Activated naive CD8-positive, alpha-beta T cell (primary cell): ENCODE measurements at regions not wholly inside any gene's neighbourhood (a gene's known extent, or its start where the extent isn't known, plus 50 kb on each side); places are given as distances from the start of the nearest gene placed in this dataset.

Source experiments
- H3K27ac Mint-ChIP-seq: one replicate; pipeline ENCODE4 v1.8.0; 2021; ENCODE audit warnings: mixed read lengths
- H3K27me3 Mint-ChIP-seq: one replicate; pipeline ENCODE4 v1.8.0; 2021; ENCODE audit warnings: mixed read lengths
- H3K36me3 Mint-ChIP-seq: one replicate; pipeline ENCODE4 v1.8.0; 2021; ENCODE audit warnings: mixed read lengths
- H3K4me1 Mint-ChIP-seq: one replicate; pipeline ENCODE4 v1.8.0; 2021; ENCODE audit warnings: low read depth, mixed read lengths
- H3K4me3 Mint-ChIP-seq: one replicate; pipeline ENCODE4 v1.8.0; 2021; ENCODE audit warnings: mild to moderate bottlenecking, mixed read lengths
- H3K9me3 Mint-ChIP-seq: one replicate; pipeline ENCODE4 v1.8.0; 2021; ENCODE audit warnings: low read depth, mixed read lengths

DNA sequence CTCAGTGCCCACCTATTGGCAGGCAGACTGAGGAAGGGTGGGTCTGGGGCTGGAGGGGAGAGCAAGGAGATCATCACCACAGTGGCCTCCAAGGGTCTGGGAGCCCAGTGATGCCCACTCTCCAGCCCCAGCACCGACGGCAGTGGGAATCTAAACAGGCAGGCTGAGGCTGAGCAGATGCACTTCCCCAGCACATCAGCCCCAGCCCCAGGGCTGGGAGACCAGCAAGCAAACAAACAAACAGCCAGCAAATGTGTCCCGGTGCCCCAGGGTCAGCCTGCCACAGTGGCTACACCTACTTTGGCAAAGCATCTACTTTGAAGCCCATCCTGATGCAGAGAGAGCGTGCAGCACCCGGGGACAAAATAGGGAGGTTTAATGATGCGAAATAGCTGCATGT, 216.3 kb upstream of the ZC3H12A start:
- Mint-ChIP-seq H3K27me3 (peaks cover 41% of the 10 kb centered on the region), H3K4me3 (no peak overlapping the region), H3K9me3 (no peaks in the 10 kb centered on the region), H3K36me3 (no peaks in the 10 kb centered on the region), H3K4me1 (no peaks in the 10 kb centered on the region), H3K27ac (no peak overlapping the region)

DNA sequence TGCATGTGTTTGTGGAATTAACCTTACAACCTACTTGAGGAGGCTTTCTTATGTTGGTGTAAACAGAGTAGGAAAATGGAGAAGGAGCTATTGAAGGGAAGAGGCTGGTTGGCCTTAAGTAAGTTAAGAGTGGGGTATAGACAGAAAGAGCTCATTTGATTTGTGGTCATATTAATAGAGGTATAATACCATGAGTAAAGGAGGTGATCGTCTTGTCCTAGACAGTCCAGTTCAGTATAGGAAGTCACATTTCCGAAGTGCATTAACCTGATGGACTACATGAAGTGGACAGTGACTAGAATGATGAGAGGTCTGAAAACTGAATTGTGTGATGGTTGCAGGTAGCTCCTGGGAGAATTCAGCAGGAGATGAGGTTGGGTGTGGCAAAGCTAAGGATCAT, 215.4 kb upstream of the ZC3H12A start:
- Mint-ChIP-seq H3K4me1 (no peaks in the 10 kb centered on the region), H3K27me3 (peaks cover 39% of the 10 kb centered on the region), H3K9me3 (no peaks in the 10 kb centered on the region), H3K36me3 (no peaks in the 10 kb centered on the region), H3K4me3 (no peak overlapping the region), H3K27ac (no peak overlapping the region)

DNA sequence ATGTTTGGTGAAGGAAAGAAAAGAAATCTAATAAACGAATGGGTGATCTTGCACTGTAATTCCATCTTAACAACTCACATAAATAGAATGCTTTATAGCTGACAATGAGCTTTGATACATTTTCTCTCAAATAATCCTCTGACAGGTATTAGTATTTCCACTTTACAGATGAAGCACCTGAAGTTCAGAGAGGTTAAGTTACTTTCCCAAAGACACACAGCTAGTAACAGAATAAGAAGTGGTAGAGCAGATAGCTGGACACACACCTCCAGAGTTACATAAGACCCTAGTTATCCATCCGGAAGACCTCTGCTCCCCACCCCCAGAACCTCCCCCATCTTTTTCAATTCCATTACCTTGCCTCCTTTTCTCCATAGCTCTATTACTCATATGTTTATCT, 213.3 kb upstream of the ZC3H12A start:
- no peaks in the 10 kb centered on the region for H3K9me3 Mint-ChIP-seq
- H3K36me3 Mint-ChIP-seq = no peaks in the 10 kb centered on the region
- no peaks in the 10 kb centered on the region for H3K4me1 Mint-ChIP-seq
- H3K4me3 Mint-ChIP-seq = no peak overlapping the region
- peaks cover 34% of the 10 kb centered on the region for H3K27me3 Mint-ChIP-seq
- H3K27ac Mint-ChIP-seq = no peak overlapping the region

DNA sequence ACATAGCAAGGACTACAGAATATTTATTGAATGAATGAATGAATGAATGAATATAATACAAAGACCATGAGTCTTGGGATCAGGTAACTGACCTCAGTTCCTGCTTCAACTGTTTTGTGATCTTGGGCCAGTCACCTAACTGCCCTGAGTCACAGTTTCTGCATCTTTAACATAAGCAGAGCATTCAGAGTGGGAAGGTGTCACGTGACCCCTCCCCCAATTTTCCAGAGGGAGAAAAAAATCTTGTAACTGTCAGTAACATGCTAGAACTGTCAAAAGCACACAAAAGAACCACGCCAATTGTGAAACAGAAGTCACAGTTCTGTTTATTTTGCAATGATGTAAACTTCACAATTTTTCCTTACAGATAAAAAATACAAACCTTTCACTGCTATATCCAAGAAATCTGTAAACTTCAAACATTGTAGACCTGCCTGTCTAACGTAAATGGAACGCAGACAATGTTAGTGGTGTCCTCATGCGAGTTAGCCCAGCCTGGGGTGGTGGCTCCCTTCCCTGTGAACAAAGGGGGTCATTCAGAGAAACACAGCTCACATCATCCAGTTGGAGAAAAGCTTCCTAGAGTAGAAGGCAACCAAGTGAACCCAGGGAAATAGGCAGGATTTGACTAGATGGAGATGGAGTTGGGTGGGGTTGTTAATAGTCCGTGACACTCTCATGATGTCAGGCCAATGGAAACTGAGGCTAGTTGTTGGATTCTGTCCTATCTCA, 211.8 kb upstream of the ZC3H12A start:
- no peaks in the 10 kb centered on the region for H3K36me3 Mint-ChIP-seq
- no peak overlapping the region for H3K4me3 Mint-ChIP-seq
- H3K27ac Mint-ChIP-seq = no peak overlapping the region
- peaks cover 21% of the 10 kb centered on the region for H3K27me3 Mint-ChIP-seq
- no peaks in the 10 kb centered on the region for H3K9me3 Mint-ChIP-seq
- H3K4me1 Mint-ChIP-seq = no peaks in the 10 kb centered on the region

DNA sequence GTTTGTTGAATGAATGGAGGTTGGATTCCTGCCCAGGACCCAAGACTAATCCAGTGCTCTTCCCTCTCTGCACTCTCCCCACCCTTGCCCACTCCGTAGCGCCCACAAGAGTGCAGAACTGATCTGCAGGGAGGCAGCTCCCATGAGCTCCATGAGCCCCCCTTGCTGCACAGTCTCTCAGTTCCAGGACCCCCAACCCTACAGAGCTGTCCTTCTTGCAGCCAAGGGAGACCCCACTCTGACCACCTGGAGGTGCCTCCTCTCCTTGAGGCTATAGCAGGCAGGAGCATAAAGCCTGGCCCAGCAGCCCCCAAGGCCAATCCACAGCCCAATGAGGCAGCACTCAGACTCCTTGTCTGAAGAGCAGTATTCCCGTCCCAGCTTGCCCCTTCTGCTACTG, 209.2 kb upstream of the ZC3H12A start:
- H3K36me3 Mint-ChIP-seq = no peaks in the 10 kb centered on the region
- H3K27me3 Mint-ChIP-seq = peaks cover 10% of the 10 kb centered on the region
- no peaks in the 10 kb centered on the region for H3K4me1 Mint-ChIP-seq

DNA sequence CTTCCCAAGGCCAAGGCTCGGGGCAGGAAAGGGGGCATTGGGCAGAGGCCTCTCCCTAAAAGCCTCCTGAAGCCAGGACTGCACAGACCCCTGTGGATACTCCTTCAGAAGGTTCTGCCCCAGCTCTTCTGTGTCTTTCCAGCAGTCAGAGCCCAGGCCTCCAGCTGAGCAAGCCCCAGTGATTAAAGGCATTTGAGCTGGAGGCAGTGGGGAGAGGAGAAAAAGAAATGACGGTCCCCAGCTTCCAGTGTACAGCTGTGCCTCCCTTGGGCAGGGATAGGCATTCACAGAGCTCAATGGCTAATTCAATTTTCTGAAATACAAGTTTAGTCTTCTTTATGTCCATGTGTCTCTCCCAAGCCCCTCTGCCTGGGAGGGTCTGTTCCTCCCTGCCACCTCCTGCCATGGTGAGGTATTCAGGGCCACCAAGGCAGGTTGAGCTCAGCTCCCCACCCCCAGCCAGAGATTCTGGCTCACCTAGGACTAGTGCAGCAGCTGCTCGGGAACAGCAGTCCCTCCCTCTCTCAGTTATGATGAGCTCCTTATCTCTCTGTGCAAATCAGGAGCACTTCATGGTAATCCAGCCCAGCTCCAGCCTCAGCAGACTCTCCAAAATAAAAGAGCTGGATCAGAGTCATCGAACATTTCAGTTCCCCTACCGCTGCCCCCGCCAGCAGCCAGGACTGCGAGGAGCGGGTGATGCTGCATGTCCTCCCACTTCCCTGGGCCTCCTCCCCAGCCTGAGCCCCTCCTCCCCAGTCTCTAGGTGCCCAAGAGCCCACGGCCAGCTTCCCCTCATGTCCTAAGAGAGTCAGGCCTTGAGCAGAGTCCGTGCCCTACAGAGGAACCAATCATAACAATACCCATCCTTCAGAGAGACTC, 208.4 kb upstream of the ZC3H12A start:
- no peaks in the 10 kb centered on the region for H3K9me3 Mint-ChIP-seq
- no peak overlapping the region for H3K27ac Mint-ChIP-seq
- no peaks in the 10 kb centered on the region for H3K4me1 Mint-ChIP-seq
- H3K4me3 Mint-ChIP-seq = no peak overlapping the region
- peaks cover 10% of the 10 kb centered on the region for H3K27me3 Mint-ChIP-seq
- no peaks in the 10 kb centered on the region for H3K36me3 Mint-ChIP-seq

More for the DNA sequence above, 209.2 kb upstream of the ZC3H12A start:
- H3K4me3 Mint-ChIP-seq = no peak overlapping the region
- no peak overlapping the region for H3K27ac Mint-ChIP-seq
- H3K9me3 Mint-ChIP-seq = no peaks in the 10 kb centered on the region

DNA sequence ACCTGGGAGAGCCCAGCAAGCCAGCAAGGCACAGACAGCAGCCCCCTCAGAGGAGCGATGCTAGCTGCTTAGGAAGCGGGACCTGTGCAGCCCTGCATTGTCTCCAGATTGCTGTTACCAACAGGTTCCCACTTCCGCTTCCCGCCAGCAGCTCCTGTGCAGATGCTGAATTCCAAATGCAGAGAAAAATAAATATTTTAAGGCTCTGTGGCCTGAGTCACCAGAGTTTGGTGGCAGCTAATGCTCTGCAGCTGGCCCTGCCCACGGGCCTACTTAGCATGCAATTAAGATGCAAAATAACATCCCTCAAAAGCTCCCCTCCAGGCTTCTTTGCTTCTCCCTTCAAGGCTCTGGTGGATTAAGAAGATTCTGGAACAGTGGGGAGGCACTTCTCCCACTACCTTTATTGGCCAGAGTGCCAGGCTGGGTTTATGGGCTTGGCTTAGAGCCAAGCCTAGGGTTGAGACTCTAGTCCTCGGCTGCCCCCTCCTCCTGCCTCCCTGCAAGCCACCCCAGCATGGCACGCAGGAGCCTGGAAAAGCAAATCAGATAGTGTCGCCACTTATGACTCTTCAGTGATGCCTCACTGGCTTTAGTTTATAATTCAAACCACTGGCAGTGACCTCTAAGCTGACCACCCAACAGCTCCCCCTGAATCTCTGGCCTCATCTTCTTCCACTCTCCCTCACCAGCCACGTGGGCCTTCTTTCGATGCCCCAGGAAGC, 207.1 kb upstream of the ZC3H12A start:
- Mint-ChIP-seq H3K27ac (no peak overlapping the region), H3K9me3 (no peaks in the 10 kb centered on the region), H3K27me3 (peaks cover 4% of the 10 kb centered on the region)

DNA sequence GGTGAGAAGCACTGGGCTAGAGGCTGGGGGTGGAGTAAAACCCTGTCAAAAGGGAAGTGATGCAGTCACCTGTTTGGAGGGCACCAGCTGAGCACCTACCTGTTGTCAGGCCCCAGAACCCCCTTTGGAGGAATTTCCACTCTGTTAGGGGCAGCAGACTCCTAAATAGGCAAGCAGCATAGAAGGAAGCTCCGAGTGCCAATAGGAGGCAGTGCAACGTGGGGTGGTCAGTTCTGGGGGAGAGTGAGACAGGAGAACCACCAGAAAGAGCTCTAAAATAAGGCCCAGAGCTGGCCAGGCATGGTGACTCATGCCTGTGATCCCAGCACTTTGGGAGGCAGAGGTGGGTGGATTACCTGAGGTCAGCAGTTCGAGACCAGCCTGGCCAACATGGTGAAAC, 203.7 kb upstream of the ZC3H12A start:
- Mint-ChIP-seq H3K36me3 (no peaks in the 10 kb centered on the region), H3K27ac (no peak overlapping the region), H3K9me3 (no peaks in the 10 kb centered on the region), H3K4me1 (no peaks in the 10 kb centered on the region), H3K27me3 (peaks cover 2% of the 10 kb centered on the region), H3K4me3 (no peak overlapping the region)

More for the DNA sequence above, 207.1 kb upstream of the ZC3H12A start:
- no peaks in the 10 kb centered on the region for H3K4me1 Mint-ChIP-seq
- H3K4me3 Mint-ChIP-seq = no peak overlapping the region
- H3K36me3 Mint-ChIP-seq = no peaks in the 10 kb centered on the region

DNA sequence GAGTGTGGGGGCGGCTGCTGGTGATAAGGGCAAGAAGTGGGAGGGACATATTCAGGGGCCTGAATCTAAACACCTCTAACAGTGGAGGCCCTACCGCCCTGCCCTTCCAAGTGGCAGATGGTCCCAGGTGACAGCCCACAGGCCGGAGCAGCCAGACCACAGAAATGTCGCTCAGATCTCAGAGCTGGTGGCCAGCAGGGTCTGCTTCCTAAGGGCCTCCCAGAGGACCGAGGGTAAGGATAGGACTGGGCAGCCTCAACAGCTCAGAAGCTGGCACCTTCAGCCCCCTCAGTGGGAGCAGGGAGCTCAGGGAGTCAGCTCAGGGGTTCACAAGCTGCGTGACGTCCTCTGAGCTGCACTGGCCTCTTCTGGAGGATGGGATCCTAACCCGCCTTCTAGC, 201.8 kb upstream of the ZC3H12A start:
- no peak overlapping the region for H3K4me3 Mint-ChIP-seq
- H3K36me3 Mint-ChIP-seq = no peaks in the 10 kb centered on the region
- no peaks in the 10 kb centered on the region for H3K4me1 Mint-ChIP-seq
- peaks cover 6% of the 10 kb centered on the region for H3K27me3 Mint-ChIP-seq
- no peaks in the 10 kb centered on the region for H3K9me3 Mint-ChIP-seq
- H3K27ac Mint-ChIP-seq = no peak overlapping the region

DNA sequence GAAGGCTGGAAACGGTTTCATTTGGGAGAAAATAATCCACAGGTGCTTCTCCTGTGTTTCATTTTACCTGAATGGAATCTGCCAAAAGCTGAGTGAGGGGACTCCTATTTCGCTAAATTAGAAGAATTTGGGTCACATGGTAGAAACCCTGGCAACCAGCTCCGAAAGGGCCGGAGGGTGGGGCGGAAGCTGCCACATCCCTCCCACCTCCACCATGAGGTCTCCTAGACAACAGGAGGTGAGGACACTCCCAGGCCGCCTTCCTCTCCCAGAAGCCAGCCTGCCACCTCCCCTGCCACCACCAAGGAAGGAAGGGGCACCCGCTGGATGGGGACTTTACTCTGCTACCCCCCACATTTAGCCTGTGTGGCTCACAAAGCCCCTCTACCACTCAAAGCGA, 199.9 kb upstream of the ZC3H12A start:
- Mint-ChIP-seq H3K9me3 (no peaks in the 10 kb centered on the region), H3K27me3 (peaks cover 8% of the 10 kb centered on the region), H3K36me3 (no peaks in the 10 kb centered on the region), H3K27ac (no peak overlapping the region), H3K4me3 (no peak overlapping the region), H3K4me1 (no peaks in the 10 kb centered on the region)

DNA sequence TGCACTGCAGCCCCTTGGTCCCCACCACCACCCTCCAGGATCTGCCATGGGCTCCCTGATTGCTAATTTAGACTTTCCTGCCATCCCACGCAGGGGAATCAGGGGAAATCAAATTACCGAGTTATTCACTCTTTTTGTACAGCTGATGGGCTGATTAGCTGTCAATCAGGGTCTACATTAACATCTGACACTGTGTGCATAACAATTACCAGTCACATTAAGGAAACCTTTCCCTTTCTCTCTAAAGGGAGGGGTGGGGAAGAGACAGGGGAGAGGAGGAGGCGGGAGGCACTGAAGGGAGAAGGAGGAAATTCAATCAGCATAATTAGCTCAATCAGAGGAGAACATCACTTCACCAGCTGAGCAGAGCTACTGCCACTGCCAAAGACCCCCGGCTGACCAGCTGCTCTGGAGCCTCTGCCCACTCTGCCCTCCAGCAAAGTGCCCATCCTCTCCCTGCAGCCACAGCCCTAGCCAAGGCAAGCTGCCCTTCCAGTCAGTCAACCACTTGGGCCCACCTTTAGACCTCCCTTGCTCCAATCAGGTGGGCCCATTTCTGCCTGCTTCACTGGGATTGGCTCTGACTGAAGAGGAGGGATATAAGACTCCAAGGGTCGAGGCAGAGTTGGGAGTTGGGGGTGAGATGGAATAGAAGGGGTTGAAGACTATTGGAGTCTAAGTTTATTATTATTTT, 199.3 kb upstream of the ZC3H12A start:
- H3K4me1 Mint-ChIP-seq = no peaks in the 10 kb centered on the region
- no peaks in the 10 kb centered on the region for H3K36me3 Mint-ChIP-seq
- H3K27me3 Mint-ChIP-seq = peaks cover 12% of the 10 kb centered on the region
- H3K9me3 Mint-ChIP-seq = peaks cover 5% of the 10 kb centered on the region
- H3K27ac Mint-ChIP-seq = no peak overlapping the region
- H3K4me3 Mint-ChIP-seq = no peak overlapping the region

DNA sequence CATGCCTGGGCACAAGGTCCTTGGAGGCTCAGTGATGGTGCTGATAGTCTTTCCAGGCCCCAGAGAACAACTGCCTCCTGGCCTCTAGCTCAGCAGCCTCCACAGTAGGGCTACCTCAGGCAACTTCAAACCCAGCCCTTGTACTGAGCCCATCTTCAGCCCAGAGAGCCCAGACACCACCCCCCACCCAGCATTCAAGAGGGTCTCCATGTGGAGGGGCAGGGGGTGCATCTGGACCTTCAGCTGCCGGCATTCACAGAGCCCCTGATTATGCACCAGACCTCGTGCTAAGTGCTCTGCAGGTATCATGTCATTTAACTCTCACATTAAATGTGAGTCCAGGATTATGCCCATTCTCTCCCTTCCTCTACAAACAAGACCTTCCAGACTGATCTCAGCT, 197.0 kb upstream of the ZC3H12A start:
- Mint-ChIP-seq H3K27ac (no peak overlapping the region), H3K36me3 (no peaks in the 10 kb centered on the region), H3K27me3 (peaks cover 11% of the 10 kb centered on the region)

DNA sequence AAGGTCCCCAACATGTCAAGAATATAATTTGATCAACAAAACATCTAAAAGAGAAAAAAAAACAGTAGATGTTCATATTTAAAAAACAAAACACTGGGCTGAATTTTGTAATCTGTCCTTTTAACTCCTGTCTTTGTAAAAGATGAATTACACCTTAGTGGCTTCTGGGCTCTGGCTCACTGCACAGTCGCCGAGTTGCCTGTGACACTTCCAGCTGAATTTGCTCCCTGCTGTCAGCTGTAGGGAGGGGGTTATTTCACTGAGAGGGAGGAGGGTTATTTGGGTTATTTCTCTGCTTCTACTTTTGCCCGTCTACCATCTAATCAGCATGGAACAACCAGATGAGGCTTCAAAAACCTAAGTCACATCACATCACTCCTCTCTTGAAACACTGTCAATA, 193.0 kb upstream of the ZC3H12A start:
- H3K4me3 Mint-ChIP-seq = no peak overlapping the region

More for the DNA sequence above, 197.0 kb upstream of the ZC3H12A start:
- Mint-ChIP-seq H3K4me3 (no peak overlapping the region), H3K4me1 (no peaks in the 10 kb centered on the region), H3K9me3 (peaks cover 6% of the 10 kb centered on the region)

DNA sequence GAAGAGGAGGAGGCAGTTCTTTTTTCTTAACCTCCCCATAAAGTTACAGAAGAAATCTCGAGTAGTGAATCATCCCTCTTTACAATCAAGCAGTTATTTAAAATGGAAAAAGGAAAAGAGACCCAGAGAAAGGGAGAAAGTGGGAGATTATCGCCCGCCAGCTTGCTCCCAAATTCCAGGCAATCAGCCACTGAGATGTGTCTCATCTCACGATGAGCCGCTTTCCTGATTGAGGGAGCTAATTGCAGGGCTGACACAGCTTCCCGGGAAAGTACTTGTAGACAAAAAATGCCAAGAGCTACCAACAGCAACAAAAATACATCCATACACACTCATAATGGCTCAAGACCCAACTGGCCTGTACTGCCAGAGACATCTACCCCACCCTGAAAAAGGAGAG, 191.6 kb upstream of the ZC3H12A start:
- H3K4me3 Mint-ChIP-seq = no peak overlapping the region
- no peak overlapping the region for H3K27ac Mint-ChIP-seq

More for the DNA sequence above, 193.0 kb upstream of the ZC3H12A start:
- no peaks in the 10 kb centered on the region for H3K4me1 Mint-ChIP-seq
- H3K27ac Mint-ChIP-seq = no peak overlapping the region
- H3K27me3 Mint-ChIP-seq = peaks cover 18% of the 10 kb centered on the region
- H3K9me3 Mint-ChIP-seq = peaks cover 12% of the 10 kb centered on the region
- H3K36me3 Mint-ChIP-seq = no peaks in the 10 kb centered on the region

More for the DNA sequence above, 191.6 kb upstream of the ZC3H12A start:
- no peaks in the 10 kb centered on the region for H3K36me3 Mint-ChIP-seq
- H3K4me1 Mint-ChIP-seq = no peaks in the 10 kb centered on the region
- H3K9me3 Mint-ChIP-seq = peaks cover 12% of the 10 kb centered on the region
- peaks cover 14% of the 10 kb centered on the region for H3K27me3 Mint-ChIP-seq
